H9 (cell line): ENCODE measurements at regions not wholly inside any gene's neighbourhood (a gene's known extent, or its start where the extent isn't known, plus 50 kb on each side); places are given as distances from the start of the nearest gene placed in this dataset.

Source experiments
- DNase-seq: peaks from one replicate; pipeline ENCODE4 v3.0.0-alpha.2; 2017
- H2AFZ ChIP-seq: one replicate; pipeline ENCODE4 v1.6.1; 2013; ENCODE audit warnings: mild to moderate bottlenecking, low read length, control low read depth, moderate library complexity
- H2AK5ac ChIP-seq: 2 replicates; pipeline ENCODE4 v1.6.1; 2013; ENCODE audit warnings: low read length, control low read depth, mixed read lengths; ENCODE audit not compliant: insufficient read length
- H2BK120ac ChIP-seq: one replicate; pipeline ENCODE4 v1.6.1; 2013; ENCODE audit warnings: low read depth, mild to moderate bottlenecking, low read length, control low read depth, inconsistent platforms; ENCODE audit not compliant: poor library complexity, severe bottlenecking
- H2BK12ac ChIP-seq: 2 replicates; pipeline ENCODE4 v1.6.1; 2013; ENCODE audit warnings: low read length, control low read depth, mixed read lengths, low read depth; ENCODE audit not compliant: insufficient read length
- H2BK15ac ChIP-seq: 2 replicates; pipeline ENCODE4 v1.6.1; 2013; ENCODE audit warnings: low read depth, low read length, control low read depth
- H2BK20ac ChIP-seq: one replicate; pipeline ENCODE4 v1.6.1; 2013; ENCODE audit warnings: low read depth, mild to moderate bottlenecking, low read length, control low read depth, inconsistent platforms; ENCODE audit not compliant: poor library complexity, severe bottlenecking
- H2BK5ac ChIP-seq: 2 replicates; pipeline ENCODE4 v1.6.1; 2013; ENCODE audit warnings: low read length, control low read depth, mixed read lengths; ENCODE audit not compliant: insufficient read length
- H3K14ac ChIP-seq: 2 replicates; pipeline ENCODE4 v1.6.1; 2013; ENCODE audit warnings: low read length, control low read depth; ENCODE audit not compliant: insufficient read depth
- H3K18ac ChIP-seq: 2 replicates; pipeline ENCODE4 v1.6.1; 2013; ENCODE audit warnings: low read depth, mild to moderate bottlenecking, mixed read lengths, low read length, control low read depth; ENCODE audit not compliant: insufficient read length
- H3K23ac ChIP-seq: 2 replicates; pipeline ENCODE4 v1.6.1; 2013; ENCODE audit warnings: low read length, control low read depth, mixed read lengths, low read depth; ENCODE audit not compliant: insufficient read length
- H3K23me2 ChIP-seq: 2 replicates; pipeline ENCODE4 v1.6.1; 2013; ENCODE audit warnings: low read depth, mild to moderate bottlenecking, mixed read lengths, low read length, control low read depth; ENCODE audit not compliant: insufficient read length, poor library complexity, severe bottlenecking
- H3K27ac ChIP-seq: 2 replicates; pipeline ENCODE4 v1.5.1; 2013; ENCODE audit warnings: low read length, control low read depth, mixed read lengths, low read depth; ENCODE audit not compliant: insufficient read length
- H3K27me3 ChIP-seq: 2 replicates; pipeline ENCODE4 v1.6.1; 2013; ENCODE audit warnings: low read length, control low read depth, inconsistent platforms; ENCODE audit not compliant: insufficient read depth
- H3K4ac ChIP-seq: 2 replicates; pipeline ENCODE4 v1.6.1; 2013; ENCODE audit warnings: low read depth, mild to moderate bottlenecking, control low read depth, inconsistent platforms, low read length, moderate library complexity
- H3K4me1 ChIP-seq: 2 replicates; pipeline ENCODE4 v1.6.1; 2013; ENCODE audit warnings: low read length, control low read depth, inconsistent platforms; ENCODE audit not compliant: insufficient read depth
- H3K4me2 ChIP-seq: 2 replicates; pipeline ENCODE4 v1.6.1; 2013; ENCODE audit warnings: low read length, control low read depth, mixed read lengths; ENCODE audit not compliant: insufficient read length, insufficient read depth
- H3K56ac ChIP-seq: 2 replicates; pipeline ENCODE4 v1.6.1; 2013; ENCODE audit warnings: low read depth, mild to moderate bottlenecking, mixed read lengths, low read length, control low read depth; ENCODE audit not compliant: insufficient read length
- H3K79me1 ChIP-seq: 2 replicates; pipeline ENCODE4 v1.6.1; 2013; ENCODE audit warnings: low read depth, mild to moderate bottlenecking, moderate library complexity, low read length, control low read depth, inconsistent platforms; ENCODE audit not compliant: insufficient read depth, poor library complexity, severe bottlenecking
- H3K79me2 ChIP-seq: 2 replicates; pipeline ENCODE4 v1.6.1; 2013; ENCODE audit warnings: low read length, control low read depth, inconsistent platforms; ENCODE audit not compliant: insufficient read depth
- H3K9ac ChIP-seq: 2 replicates; pipeline ENCODE4 v1.6.1; 2013; ENCODE audit warnings: low read length, control low read depth, mixed read lengths; ENCODE audit not compliant: insufficient read length; ENCODE audit errors: extremely low read depth
- H3K9me3 ChIP-seq: one replicate; pipeline ENCODE4 v1.6.1; 2013; ENCODE audit warnings: low read depth, low read length, inconsistent platforms; ENCODE audit not compliant: control insufficient read depth
- H3T11ph ChIP-seq: one replicate; pipeline ENCODE4 v1.6.1; 2013; ENCODE audit warnings: mild to moderate bottlenecking, low read length, control low read depth, inconsistent platforms
- H4K20me1 ChIP-seq: one replicate; pipeline ENCODE4 v1.6.1; 2013; ENCODE audit not compliant: control insufficient read depth, insufficient read length, insufficient read depth
- H4K5ac ChIP-seq: 2 replicates; pipeline ENCODE4 v1.6.1; 2013; ENCODE audit warnings: low read depth, mild to moderate bottlenecking, mixed read lengths, low read length, control low read depth; ENCODE audit not compliant: insufficient read length
- H4K8ac ChIP-seq: replicated peaks from 2 replicates; pipeline ENCODE4 v1.6.1; 2013; ENCODE audit warnings: low read length, control low read depth, mixed read lengths, low read depth; ENCODE audit not compliant: insufficient read length
- H4K91ac ChIP-seq: 2 replicates; pipeline ENCODE4 v1.6.1; 2013; ENCODE audit warnings: low read depth, mild to moderate bottlenecking, moderate library complexity, mixed read lengths, low read length, control low read depth; ENCODE audit not compliant: insufficient read length
- H3K27ac Mint-ChIP-seq, 3 experiments: 2 replicates in 2 of 3; 3 replicates in 1 of 3; pipeline ENCODE4 v1.8.0; 2020 to 2021; ENCODE audit warnings: mixed read lengths in 3 of 3, mild to moderate bottlenecking in 1 of 3, moderate library complexity in 1 of 3
- H3K27me3 Mint-ChIP-seq: 2 replicates; pipeline ENCODE4 v1.8.0; 2021; ENCODE audit warnings: low read depth, mild to moderate bottlenecking, moderate library complexity, mixed read lengths
- H3K36me3 Mint-ChIP-seq, 3 experiments: 2 replicates in 2 of 3; 3 replicates in 1 of 3; pipeline ENCODE4 v1.8.0; 2020 to 2021; ENCODE audit warnings: low read depth in 3 of 3, mixed read lengths in 3 of 3; ENCODE audit not compliant: insufficient read depth in 1 of 3
- H3K4me1 Mint-ChIP-seq, 2 experiments: 2 replicates each; pipeline ENCODE4 v1.8.0; 2020; ENCODE audit warnings: mixed read lengths in 2 of 2
- H3K4me3 Mint-ChIP-seq, 2 experiments: 2 replicates in 1 of 2; 3 replicates in 1 of 2; pipeline ENCODE4 v1.8.0; 2020 to 2021; ENCODE audit warnings: mild to moderate bottlenecking in 2 of 2, mixed read lengths in 2 of 2, moderate library complexity in 1 of 2
- H3K9me3 Mint-ChIP-seq, 2 experiments: 2 replicates in 1 of 2; 3 replicates in 1 of 2; pipeline ENCODE4 v1.8.0; 2020; ENCODE audit warnings: mild to moderate bottlenecking in 2 of 2, mixed read lengths in 2 of 2, moderate library complexity in 1 of 2
- WGBS: extraction: QIAGEN DNeasy Blood & Tissue Kit; methylation state at CpG from one replicate; pipeline ENCODE4 v1.1.7; 2013; ENCODE audit warnings: missing lambda C conversion rate, low lambda C conversion rate, mixed read lengths; ENCODE audit not compliant: insufficient read length; ENCODE audit errors: extremely low coverage; 5-methylcytosine and 5-hydroxymethylcytosine counted together
- TF ChIP-seq, protein P1 (sequence below): fragments of 200-600 bp; sonication (generic); conservative IDR thresholded peaks from 3 replicates; pipeline ENCODE4 v1.8.0; 2021; ENCODE audit warnings: antibody characterized with exemption, mild to moderate bottlenecking

DNA sequence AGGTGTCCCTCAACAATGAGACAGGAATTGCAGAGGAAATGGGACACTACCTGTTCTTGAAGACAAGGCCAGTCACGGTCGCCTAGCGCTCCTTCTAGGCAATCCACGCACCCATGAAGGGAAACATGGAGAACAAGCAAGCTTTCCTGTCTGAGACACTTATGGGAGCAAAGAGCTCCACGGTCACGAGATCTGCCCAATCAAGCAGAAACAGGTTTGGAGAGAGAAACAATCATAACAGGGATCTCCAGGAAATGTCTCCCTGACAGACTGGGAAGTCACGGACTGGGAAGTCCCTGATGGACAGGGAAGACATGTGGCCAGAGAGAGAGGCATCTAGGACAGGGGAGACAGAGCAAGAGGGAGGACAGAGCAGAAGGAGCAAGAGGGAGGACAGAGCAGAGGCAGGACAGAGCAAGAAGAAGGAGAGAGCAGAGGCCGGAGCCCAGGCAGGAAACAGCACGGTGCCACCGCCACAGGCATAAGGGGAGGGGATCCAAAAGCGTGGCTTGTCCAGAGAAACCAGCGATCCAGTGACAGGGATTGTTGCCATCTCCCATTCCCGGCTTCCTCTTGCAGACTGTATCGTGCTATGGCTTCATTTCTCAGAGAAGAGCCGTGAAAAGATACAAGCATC, 167.8 kb upstream of the ZNF337 start:
- Histone ChIP-seq H3K4me1 (no peaks in the 10 kb centered on the region), H3K4me2 (no peak overlapping the region), H3K23ac (no peak overlapping the region), H2BK120ac (no peak overlapping the region), H3K23me2 (peaks cover 10% of the 10 kb centered on the region), H3K27ac (no peak overlapping the region), H3K14ac (no peak overlapping the region), H2AFZ (no peak overlapping the region), H4K20me1 (no peaks in the 10 kb centered on the region), H4K5ac (no peak overlapping the region), H2BK15ac (no peak overlapping the region), H3T11ph (no peak overlapping the region), H2BK12ac (no peak overlapping the region), H3K27me3 (peaks cover 37% of the 10 kb centered on the region), H3K79me1 (no peaks in the 10 kb centered on the region), H2AK5ac (no peak overlapping the region), H2BK5ac (no peak overlapping the region), H3K79me2 (no peaks in the 10 kb centered on the region), H2BK20ac (no peak overlapping the region), H4K91ac (no peak overlapping the region), H3K4ac (no peak overlapping the region), H3K9me3 (no peaks in the 10 kb centered on the region), H3K9ac (no peak overlapping the region), H3K56ac (no peak overlapping the region), H4K8ac (no peak overlapping the region), H3K18ac (no peak overlapping the region)
- Mint-ChIP-seq H3K4me1 (peaks cover 18 to 25% of the 10 kb centered on the region in 2 experiments), H3K36me3 (peaks cover 0 to 2% (median 1%) of the 10 kb centered on the region in 3 experiments; a peak in 2 of 7 replicates), H3K4me3 (peak overlapping the region in 1 of 2 experiments; percentile 50; a peak in 2 of 5 replicates), H3K9me3 (peaks cover 2 to 15% of the 10 kb centered on the region in 2 experiments), H3K27me3 (peaks cover 100% of the 10 kb centered on the region), H3K27ac (no peak overlapping the region)
- TF ChIP-seq, protein P1, sequence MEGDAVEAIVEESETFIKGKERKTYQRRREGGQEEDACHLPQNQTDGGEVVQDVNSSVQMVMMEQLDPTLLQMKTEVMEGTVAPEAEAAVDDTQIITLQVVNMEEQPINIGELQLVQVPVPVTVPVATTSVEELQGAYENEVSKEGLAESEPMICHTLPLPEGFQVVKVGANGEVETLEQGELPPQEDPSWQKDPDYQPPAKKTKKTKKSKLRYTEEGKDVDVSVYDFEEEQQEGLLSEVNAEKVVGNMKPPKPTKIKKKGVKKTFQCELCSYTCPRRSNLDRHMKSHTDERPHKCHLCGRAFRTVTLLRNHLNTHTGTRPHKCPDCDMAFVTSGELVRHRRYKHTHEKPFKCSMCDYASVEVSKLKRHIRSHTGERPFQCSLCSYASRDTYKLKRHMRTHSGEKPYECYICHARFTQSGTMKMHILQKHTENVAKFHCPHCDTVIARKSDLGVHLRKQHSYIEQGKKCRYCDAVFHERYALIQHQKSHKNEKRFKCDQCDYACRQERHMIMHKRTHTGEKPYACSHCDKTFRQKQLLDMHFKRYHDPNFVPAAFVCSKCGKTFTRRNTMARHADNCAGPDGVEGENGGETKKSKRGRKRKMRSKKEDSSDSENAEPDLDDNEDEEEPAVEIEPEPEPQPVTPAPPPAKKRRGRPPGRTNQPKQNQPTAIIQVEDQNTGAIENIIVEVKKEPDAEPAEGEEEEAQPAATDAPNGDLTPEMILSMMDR, result no peak
- no CpG with 5 or more reads among the region's 15 CpGs for WGBS
- DNase-seq, result no peak
